H9 (cell line): ENCODE measurements at regions not wholly inside any gene's neighbourhood (a gene's known extent, or its start where the extent isn't known, plus 50 kb on each side); places are given as distances from the start of the nearest gene placed in this dataset.

Experiments used
- DNase-seq: peaks from one replicate; pipeline ENCODE4 v3.0.0-alpha.2; 2017
- H2AFZ ChIP-seq: one replicate; pipeline ENCODE4 v1.6.1; 2013; ENCODE audit warnings: mild to moderate bottlenecking, low read length, control low read depth, moderate library complexity
- H2AK5ac ChIP-seq: 2 replicates; pipeline ENCODE4 v1.6.1; 2013; ENCODE audit warnings: low read length, control low read depth, mixed read lengths; ENCODE audit not compliant: insufficient read length
- H2BK120ac ChIP-seq: one replicate; pipeline ENCODE4 v1.6.1; 2013; ENCODE audit warnings: low read depth, mild to moderate bottlenecking, low read length, control low read depth, inconsistent platforms; ENCODE audit not compliant: poor library complexity, severe bottlenecking
- H2BK12ac ChIP-seq: 2 replicates; pipeline ENCODE4 v1.6.1; 2013; ENCODE audit warnings: low read length, control low read depth, mixed read lengths, low read depth; ENCODE audit not compliant: insufficient read length
- H2BK15ac ChIP-seq: 2 replicates; pipeline ENCODE4 v1.6.1; 2013; ENCODE audit warnings: low read depth, low read length, control low read depth
- H2BK20ac ChIP-seq: one replicate; pipeline ENCODE4 v1.6.1; 2013; ENCODE audit warnings: low read depth, mild to moderate bottlenecking, low read length, control low read depth, inconsistent platforms; ENCODE audit not compliant: poor library complexity, severe bottlenecking
- H2BK5ac ChIP-seq: 2 replicates; pipeline ENCODE4 v1.6.1; 2013; ENCODE audit warnings: low read length, control low read depth, mixed read lengths; ENCODE audit not compliant: insufficient read length
- H3K14ac ChIP-seq: 2 replicates; pipeline ENCODE4 v1.6.1; 2013; ENCODE audit warnings: low read length, control low read depth; ENCODE audit not compliant: insufficient read depth
- H3K18ac ChIP-seq: 2 replicates; pipeline ENCODE4 v1.6.1; 2013; ENCODE audit warnings: low read depth, mild to moderate bottlenecking, mixed read lengths, low read length, control low read depth; ENCODE audit not compliant: insufficient read length
- H3K23ac ChIP-seq: 2 replicates; pipeline ENCODE4 v1.6.1; 2013; ENCODE audit warnings: low read length, control low read depth, mixed read lengths, low read depth; ENCODE audit not compliant: insufficient read length
- H3K23me2 ChIP-seq: 2 replicates; pipeline ENCODE4 v1.6.1; 2013; ENCODE audit warnings: low read depth, mild to moderate bottlenecking, mixed read lengths, low read length, control low read depth; ENCODE audit not compliant: insufficient read length, poor library complexity, severe bottlenecking
- H3K27ac ChIP-seq: 2 replicates; pipeline ENCODE4 v1.5.1; 2013; ENCODE audit warnings: low read length, control low read depth, mixed read lengths, low read depth; ENCODE audit not compliant: insufficient read length
- H3K27me3 ChIP-seq: 2 replicates; pipeline ENCODE4 v1.6.1; 2013; ENCODE audit warnings: low read length, control low read depth, inconsistent platforms; ENCODE audit not compliant: insufficient read depth
- H3K4ac ChIP-seq: 2 replicates; pipeline ENCODE4 v1.6.1; 2013; ENCODE audit warnings: low read depth, mild to moderate bottlenecking, control low read depth, inconsistent platforms, low read length, moderate library complexity
- H3K4me1 ChIP-seq: 2 replicates; pipeline ENCODE4 v1.6.1; 2013; ENCODE audit warnings: low read length, control low read depth, inconsistent platforms; ENCODE audit not compliant: insufficient read depth
- H3K4me2 ChIP-seq: 2 replicates; pipeline ENCODE4 v1.6.1; 2013; ENCODE audit warnings: low read length, control low read depth, mixed read lengths; ENCODE audit not compliant: insufficient read length, insufficient read depth
- H3K56ac ChIP-seq: 2 replicates; pipeline ENCODE4 v1.6.1; 2013; ENCODE audit warnings: low read depth, mild to moderate bottlenecking, mixed read lengths, low read length, control low read depth; ENCODE audit not compliant: insufficient read length
- H3K79me1 ChIP-seq: 2 replicates; pipeline ENCODE4 v1.6.1; 2013; ENCODE audit warnings: low read depth, mild to moderate bottlenecking, moderate library complexity, low read length, control low read depth, inconsistent platforms; ENCODE audit not compliant: insufficient read depth, poor library complexity, severe bottlenecking
- H3K79me2 ChIP-seq: 2 replicates; pipeline ENCODE4 v1.6.1; 2013; ENCODE audit warnings: low read length, control low read depth, inconsistent platforms; ENCODE audit not compliant: insufficient read depth
- H3K9ac ChIP-seq: 2 replicates; pipeline ENCODE4 v1.6.1; 2013; ENCODE audit warnings: low read length, control low read depth, mixed read lengths; ENCODE audit not compliant: insufficient read length; ENCODE audit errors: extremely low read depth
- H3K9me3 ChIP-seq: one replicate; pipeline ENCODE4 v1.6.1; 2013; ENCODE audit warnings: low read depth, low read length, inconsistent platforms; ENCODE audit not compliant: control insufficient read depth
- H3T11ph ChIP-seq: one replicate; pipeline ENCODE4 v1.6.1; 2013; ENCODE audit warnings: mild to moderate bottlenecking, low read length, control low read depth, inconsistent platforms
- H4K20me1 ChIP-seq: one replicate; pipeline ENCODE4 v1.6.1; 2013; ENCODE audit not compliant: control insufficient read depth, insufficient read length, insufficient read depth
- H4K5ac ChIP-seq: 2 replicates; pipeline ENCODE4 v1.6.1; 2013; ENCODE audit warnings: low read depth, mild to moderate bottlenecking, mixed read lengths, low read length, control low read depth; ENCODE audit not compliant: insufficient read length
- H4K8ac ChIP-seq: replicated peaks from 2 replicates; pipeline ENCODE4 v1.6.1; 2013; ENCODE audit warnings: low read length, control low read depth, mixed read lengths, low read depth; ENCODE audit not compliant: insufficient read length
- H4K91ac ChIP-seq: 2 replicates; pipeline ENCODE4 v1.6.1; 2013; ENCODE audit warnings: low read depth, mild to moderate bottlenecking, moderate library complexity, mixed read lengths, low read length, control low read depth; ENCODE audit not compliant: insufficient read length
- H3K27ac Mint-ChIP-seq, 3 experiments: 2 replicates in 2 of 3; 3 replicates in 1 of 3; pipeline ENCODE4 v1.8.0; 2020 to 2021; ENCODE audit warnings: mixed read lengths in 3 of 3, mild to moderate bottlenecking in 1 of 3, moderate library complexity in 1 of 3
- H3K27me3 Mint-ChIP-seq: 2 replicates; pipeline ENCODE4 v1.8.0; 2021; ENCODE audit warnings: low read depth, mild to moderate bottlenecking, moderate library complexity, mixed read lengths
- H3K36me3 Mint-ChIP-seq, 3 experiments: 2 replicates in 2 of 3; 3 replicates in 1 of 3; pipeline ENCODE4 v1.8.0; 2020 to 2021; ENCODE audit warnings: low read depth in 3 of 3, mixed read lengths in 3 of 3; ENCODE audit not compliant: insufficient read depth in 1 of 3
- H3K4me1 Mint-ChIP-seq, 2 experiments: 2 replicates each; pipeline ENCODE4 v1.8.0; 2020; ENCODE audit warnings: mixed read lengths in 2 of 2
- H3K4me3 Mint-ChIP-seq, 2 experiments: 2 replicates in 1 of 2; 3 replicates in 1 of 2; pipeline ENCODE4 v1.8.0; 2020 to 2021; ENCODE audit warnings: mild to moderate bottlenecking in 2 of 2, mixed read lengths in 2 of 2, moderate library complexity in 1 of 2
- H3K9me3 Mint-ChIP-seq, 2 experiments: 2 replicates in 1 of 2; 3 replicates in 1 of 2; pipeline ENCODE4 v1.8.0; 2020; ENCODE audit warnings: mild to moderate bottlenecking in 2 of 2, mixed read lengths in 2 of 2, moderate library complexity in 1 of 2
- CTCF ChIP-seq: fragments of 200-600 bp; sonication (generic); conservative IDR thresholded peaks from 3 replicates; pipeline ENCODE4 v1.8.0; 2021; ENCODE audit warnings: antibody characterized with exemption, mild to moderate bottlenecking

- Histone ChIP-seq H4K8ac (no peak overlapping the region), H3K23ac (no peak overlapping the region), H2BK120ac (no peak overlapping the region), H2BK5ac (no peak overlapping the region), H3K79me1 (no peaks in the 10 kb centered on the region), H3K14ac (no peak overlapping the region), H3K27me3 (no peaks in the 10 kb centered on the region), H3K27ac (no peak overlapping the region), H3K56ac (no peak overlapping the region), H2AFZ (no peak overlapping the region), H2BK12ac (no peak overlapping the region), H3K4ac (no peak overlapping the region), H3K79me2 (no peaks in the 10 kb centered on the region), H3K23me2 (no peaks in the 10 kb centered on the region), H3K18ac (no peak overlapping the region), H4K20me1 (no peaks in the 10 kb centered on the region), H2BK20ac (no peak overlapping the region), H3K9ac (no peak overlapping the region), H3K9me3 (no peaks in the 10 kb centered on the region), H3K4me1 (no peaks in the 10 kb centered on the region; the same call in 1 of the 2 replicates), H4K5ac (no peak overlapping the region), H3K4me2 (no peak overlapping the region), H4K91ac (no peak overlapping the region), H2AK5ac (no peak overlapping the region), H2BK15ac (no peak overlapping the region), H3T11ph (no peak overlapping the region)
- Mint-ChIP-seq H3K27me3 (no peaks in the 10 kb centered on the region; the same call in 1 of the 2 replicates), H3K36me3 (no peaks in the 10 kb centered on the region), H3K9me3 (no peaks in the 10 kb centered on the region), H3K4me1 (peaks cover 12 to 18% of the 10 kb centered on the region in 2 experiments), H3K4me3 (no peak overlapping the region), H3K27ac (no peak overlapping the region)
- TF ChIP-seq CTCF, result no peak
- DNase-seq, result no peak
These were observed 768.1 kb upstream of the GRAMD2B start for GRCh38 chr5:125655156-125655555.
